Heart left ventricle (tissue), 13 donors: ENCODE measurements at regions not wholly inside any gene's neighbourhood (a gene's known extent, or its start where the extent isn't known, plus 50 kb on each side); places are given as distances from the start of the nearest gene placed in this dataset.

Source experiments
- POLR2A ChIP-seq, 2 donors: fragments of 450-650 bp; IDR thresholded peaks; one replicate each; pipeline ENCODE4 v1.6.1; 2017; ENCODE audit warnings: antibody characterized with exemption in 2 of 2, mild to moderate bottlenecking in 2 of 2, moderate library complexity in 2 of 2
- TF ChIP-seq, protein P1 (sequence below), 12 donors: fragments of 200-600 bp; sonication (generic) in 4 of 12; IDR thresholded peaks; one replicate each; pipeline versions ENCODE4 v1.5.0 to v1.8.0; 2018 to 2022; ENCODE audit warnings: antibody characterized with exemption in 12 of 12, mild to moderate bottlenecking in 5 of 12
- donor health status: ischemic (EF 13 %, LVEDD 7.1; RV severe dilation, severe dysfunction).
- donor health status: DM: no; HTN: yes; CAD: no.
- donor health status: DM: no; HTN: no; CAD: no.
- donor health status: ischemic (EF 25% LVEDD 6.9; RV normal size, moderate dysfunction).
- donor health status: ischemic (EF 25% LVEDD 5.7; RV mildly dilated, moderate dysfunction).
- donor health status: ischemic (EF 35%, LVEDD 5.7; RV mildly dilated, moderate dysfunction).
- donor health status: nonischemic (EF 11% LVEDD 7.7; RV severe dilation, severe dysfunction).
- donor health status: DM: yes; HTN: yes; CAD: no.
- donor health status: PGD.
- donor health status: ischemic (EF 29% LVEDD 5.4; RV normal size, mild dysfunction).
- donor health status: nonischemic (EF 23%, LVEDD 6.1; RV moderate dilation, normal function).

GRCh38 chr2:65562890-65563289 lies 130.5 kb upstream of the SPRED2 start:
- TF ChIP-seq, protein P1, sequence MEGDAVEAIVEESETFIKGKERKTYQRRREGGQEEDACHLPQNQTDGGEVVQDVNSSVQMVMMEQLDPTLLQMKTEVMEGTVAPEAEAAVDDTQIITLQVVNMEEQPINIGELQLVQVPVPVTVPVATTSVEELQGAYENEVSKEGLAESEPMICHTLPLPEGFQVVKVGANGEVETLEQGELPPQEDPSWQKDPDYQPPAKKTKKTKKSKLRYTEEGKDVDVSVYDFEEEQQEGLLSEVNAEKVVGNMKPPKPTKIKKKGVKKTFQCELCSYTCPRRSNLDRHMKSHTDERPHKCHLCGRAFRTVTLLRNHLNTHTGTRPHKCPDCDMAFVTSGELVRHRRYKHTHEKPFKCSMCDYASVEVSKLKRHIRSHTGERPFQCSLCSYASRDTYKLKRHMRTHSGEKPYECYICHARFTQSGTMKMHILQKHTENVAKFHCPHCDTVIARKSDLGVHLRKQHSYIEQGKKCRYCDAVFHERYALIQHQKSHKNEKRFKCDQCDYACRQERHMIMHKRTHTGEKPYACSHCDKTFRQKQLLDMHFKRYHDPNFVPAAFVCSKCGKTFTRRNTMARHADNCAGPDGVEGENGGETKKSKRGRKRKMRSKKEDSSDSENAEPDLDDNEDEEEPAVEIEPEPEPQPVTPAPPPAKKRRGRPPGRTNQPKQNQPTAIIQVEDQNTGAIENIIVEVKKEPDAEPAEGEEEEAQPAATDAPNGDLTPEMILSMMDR (IDR thresholded peaks at IDR 0.05), result no peak
- TF ChIP-seq POLR2A (IDR thresholded peaks at IDR 0.05), result no peak
